Kidney epithelial cell (primary cell): ENCODE measurements at regions not wholly inside any gene's neighbourhood (a gene's known extent, or its start where the extent isn't known, plus 50 kb on each side); places are given as distances from the start of the nearest gene placed in this dataset.
"Not testable (repeated sequence)": the region's sequence is repeated elsewhere in the genome, so short reads cannot be mapped to it uniquely, and the experiment has no call there.

Experiments used
- DNase-seq: peaks from one replicate; pipeline ENCODE4 v3.0.0-alpha.2; 2010; ENCODE audit warnings: low read depth
- H3K27me3 ChIP-seq: 2 replicates; pipeline ENCODE4 v1.6.0; 2011; ENCODE audit warnings: low read length; ENCODE audit not compliant: control insufficient read depth, insufficient read depth
- H3K36me3 ChIP-seq: 2 replicates; pipeline ENCODE4 v1.5.1; 2011; ENCODE audit warnings: low read length; ENCODE audit not compliant: control insufficient read depth, insufficient read depth
- H3K4me3 ChIP-seq: 2 replicates; pipeline ENCODE4 v1.5.1; 2011; ENCODE audit warnings: low read depth, mild to moderate bottlenecking, control low read depth, low read length
- CTCF ChIP-seq: IDR thresholded peaks from 2 replicates; pipeline ENCODE4 v1.5.1; 2011; ENCODE audit warnings: mild to moderate bottlenecking, moderate library complexity, low read length, control low read depth, inconsistent platforms; ENCODE audit not compliant: insufficient read depth, poor library complexity, severe bottlenecking

GRCh38 chr2:131607056-131607455 lies 79.4 kb downstream of the CCDC74A start:
- not testable (repeated sequence) for H3K27me3 ChIP-seq, H3K36me3 ChIP-seq, DNase-seq, H3K4me3 ChIP-seq

GRCh38 chr2:131614539-131614938 lies 86.9 kb downstream of the CCDC74A start:
- H3K27me3 ChIP-seq, H3K36me3 ChIP-seq, DNase-seq, H3K4me3 ChIP-seq: not testable (repeated sequence)

- H3K4me3 ChIP-seq, H3K36me3 ChIP-seq, H3K27me3 ChIP-seq, DNase-seq: not testable (repeated sequence)
Measured at GRCh38 chr2:131618320-131618719, 90.6 kb downstream of the CCDC74A start.

GRCh38 chr2:131622874-131623273 lies 95.2 kb downstream of the CCDC74A start:
- not testable (repeated sequence) for H3K27me3 ChIP-seq, DNase-seq, H3K36me3 ChIP-seq, H3K4me3 ChIP-seq

- not testable (repeated sequence) for H3K36me3 ChIP-seq, H3K4me3 ChIP-seq, H3K27me3 ChIP-seq, DNase-seq
Measured at GRCh38 chr2:131626011-131626410, 98.3 kb downstream of the CCDC74A start.

- not testable (repeated sequence) for H3K4me3 ChIP-seq, H3K27me3 ChIP-seq, DNase-seq, H3K36me3 ChIP-seq
Measured at GRCh38 chr2:131626565-131626964, 98.9 kb downstream of the CCDC74A start.

GRCh38 chr2:131627777-131628176 lies 100.1 kb downstream of the CCDC74A start:
- H3K4me3 ChIP-seq, DNase-seq, H3K36me3 ChIP-seq, H3K27me3 ChIP-seq: not testable (repeated sequence)

GRCh38 chr2:131631648-131632047 lies 104.0 kb downstream of the CCDC74A start:
- H3K27me3 ChIP-seq, H3K36me3 ChIP-seq, H3K4me3 ChIP-seq, DNase-seq: not testable (repeated sequence)

- not testable (repeated sequence) for H3K27me3 ChIP-seq, H3K4me3 ChIP-seq, H3K36me3 ChIP-seq, DNase-seq
Measured at GRCh38 chr2:131633405-131633804, 105.7 kb downstream of the CCDC74A start.

GRCh38 chr2:131633827-131634695 lies 106.4 kb downstream of the CCDC74A start:
- not testable (repeated sequence) for H3K27me3 ChIP-seq, H3K36me3 ChIP-seq, H3K4me3 ChIP-seq, DNase-seq

GRCh38 chr2:131635611-131636010 lies 107.9 kb downstream of the CCDC74A start:
- Histone ChIP-seq H3K4me3 (no peak overlapping the region), H3K36me3 (no peaks in the 10 kb centered on the region), H3K27me3 (no peaks in the 10 kb centered on the region)
- DNase-seq: no peak
- no peak for TF ChIP-seq CTCF

- not testable (repeated sequence) for DNase-seq, H3K4me3 ChIP-seq, H3K36me3 ChIP-seq, H3K27me3 ChIP-seq
Measured at GRCh38 chr2:131636704-131637308, 109.1 kb downstream of the CCDC74A start.

- H3K27me3 ChIP-seq, H3K4me3 ChIP-seq, DNase-seq, H3K36me3 ChIP-seq: not testable (repeated sequence)
Measured at GRCh38 chr2:131639001-131639620, 111.4 kb downstream of the CCDC74A start.
